GM18951 (cell line): ENCODE measurements at regions not wholly inside any gene's neighbourhood (a gene's known extent, or its start where the extent isn't known, plus 50 kb on each side); places are given as distances from the start of the nearest gene placed in this dataset.

Experiments
- POLR2A ChIP-seq: IDR thresholded peaks from 4 replicates; pipeline ENCODE4 v1.6.1; 2011; ENCODE audit warnings: mild to moderate bottlenecking; ENCODE audit not compliant: insufficient read length, insufficient read depth; ENCODE audit errors: extremely low read depth
- in situ Hi-C: fragments of 300-500 bp; cut with MboI; formaldehyde crosslinking; loops from one replicate; pipeline ENCODE4 v1.12.0; 2022; ENCODE audit warnings: low sequenced_read_pairs, mixed read lengths, inconsistent platforms; ENCODE audit not compliant: unreplicated experiment

DNA sequence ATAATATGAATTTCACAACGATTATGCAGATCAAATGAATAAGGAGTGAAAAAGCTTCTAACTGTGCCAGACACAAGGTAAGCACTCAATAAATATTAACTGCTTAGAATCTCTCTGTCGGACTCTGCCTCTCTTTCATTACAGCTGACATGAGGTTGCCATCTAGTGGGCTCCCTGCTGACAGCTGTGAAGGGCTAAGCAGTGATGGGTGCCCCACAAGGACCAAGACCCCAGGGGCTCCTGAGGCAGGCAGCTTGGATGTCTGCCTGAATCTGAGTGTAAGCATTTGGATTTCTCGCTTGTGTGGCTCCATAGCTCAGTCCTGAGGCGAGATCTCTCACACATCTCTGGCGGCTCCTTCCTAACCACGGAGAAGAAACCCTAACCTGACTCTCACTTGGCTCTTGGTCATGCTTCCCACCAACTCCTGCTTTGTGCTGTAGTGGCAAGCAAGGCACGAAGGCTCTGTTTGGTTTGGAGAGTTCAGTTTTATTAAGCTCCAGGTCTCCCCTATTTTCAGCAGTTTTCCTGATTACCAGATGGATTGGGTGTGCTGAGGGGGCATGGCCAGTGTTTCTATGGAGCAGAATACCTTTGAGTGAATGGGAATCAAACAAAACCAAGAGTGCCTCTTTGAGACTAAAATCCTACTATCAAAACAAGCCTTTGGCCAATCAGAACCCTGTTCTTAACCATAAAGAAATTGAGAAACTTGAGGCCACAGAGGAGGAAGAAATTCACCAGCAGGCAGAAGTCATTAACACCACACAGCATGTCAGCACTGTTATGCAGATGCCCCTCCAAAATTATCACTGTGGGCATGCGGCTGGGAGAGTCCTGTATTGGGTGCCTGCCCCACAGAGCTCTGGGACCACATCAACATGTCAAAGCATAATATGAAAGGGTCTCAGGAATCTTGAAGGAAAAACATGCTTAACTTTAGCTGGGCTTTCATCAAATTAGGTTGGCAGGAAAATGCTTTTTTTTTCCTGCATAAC, 152.8 kb upstream of the NTM start:
- in situ Hi-C loops: no loop called here
- TF ChIP-seq POLR2A: no peak

GRCh38 chr11:131218542-131218941, 151.9 kb upstream of the NTM start:
- in situ Hi-C loops: no loop called here
- TF ChIP-seq POLR2A: no peak

GRCh38 chr11:131219646-131220045, 150.8 kb upstream of the NTM start:
- in situ Hi-C loops: no loop called here
- no peak for TF ChIP-seq POLR2A

GRCh38 chr11:131223198-131223991, 147.0 kb upstream of the NTM start:
- in situ Hi-C loops: no loop called here
- no peak for TF ChIP-seq POLR2A

GRCh38 chr11:131228378-131228777, 142.0 kb upstream of the NTM start:
- TF ChIP-seq POLR2A: no peak
- in situ Hi-C loops: no loop called here

GRCh38 chr11:131229221-131229620, 141.2 kb upstream of the NTM start:
- in situ Hi-C loops: no loop called here
- TF ChIP-seq POLR2A: no peak

- TF ChIP-seq POLR2A: no peak
- in situ Hi-C loops: no loop called here
Measured at GRCh38 chr11:131231317-131231940, 139.0 kb upstream of the NTM start.

DNA sequence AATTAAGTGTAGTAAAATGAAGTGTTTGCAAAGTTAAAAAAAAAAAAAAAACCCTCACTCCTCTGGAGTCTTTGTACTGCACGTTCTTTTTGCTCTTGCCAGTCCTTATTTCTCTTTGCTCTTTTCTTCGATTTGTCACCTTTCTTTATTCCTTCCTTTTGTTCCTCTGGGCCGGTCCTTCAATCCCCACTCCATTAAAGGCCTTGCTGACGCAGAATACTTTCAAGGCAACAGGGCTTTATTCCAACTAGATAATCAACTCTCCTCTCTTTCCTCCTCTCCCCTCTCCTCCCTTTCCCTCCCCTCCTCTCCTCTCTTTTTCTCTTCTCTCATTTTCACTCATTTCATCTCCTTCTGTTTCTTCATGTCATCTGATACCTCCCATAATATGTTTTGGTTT, 138.2 kb upstream of the NTM start:
- TF ChIP-seq POLR2A: no peak
- in situ Hi-C loops: no loop called here

- in situ Hi-C loops: no loop called here
Measured at GRCh38 chr11:131234221-131234620, 136.2 kb upstream of the NTM start.

GRCh38 chr11:131235328-131236298, 134.8 kb upstream of the NTM start:
- TF ChIP-seq POLR2A: no peak
- in situ Hi-C loops: no loop called here

More at GRCh38 chr11:131234221-131234620, 136.2 kb upstream of the NTM start:
- TF ChIP-seq POLR2A: no peak

DNA sequence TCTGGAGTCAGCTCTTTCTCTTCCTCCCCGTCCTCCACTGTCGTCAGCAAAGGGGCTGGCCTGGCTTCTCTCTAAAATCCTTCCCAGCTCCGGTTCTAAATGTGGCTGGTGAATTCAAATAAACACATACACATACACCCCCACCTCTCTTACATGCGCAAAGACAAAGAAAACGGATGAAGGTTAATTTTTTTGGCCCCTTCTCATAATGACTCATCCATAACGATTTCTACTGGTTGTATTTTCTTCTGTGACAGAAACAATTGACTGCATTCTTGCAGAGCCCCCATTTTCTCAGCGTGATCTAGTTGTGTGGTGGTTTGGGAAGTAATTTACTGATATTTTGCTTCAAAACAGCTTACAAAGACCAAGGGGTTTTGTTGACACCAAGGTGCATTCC, 130.0 kb upstream of the NTM start:
- in situ Hi-C loops: no loop called here
- TF ChIP-seq POLR2A: no peak

GRCh38 chr11:131242476-131243000, 127.9 kb upstream of the NTM start:
- in situ Hi-C loops: no loop called here

More at GRCh38 chr11:131242476-131243000, 127.9 kb upstream of the NTM start:
- no peak for TF ChIP-seq POLR2A
